Natural killer cell treated with Interleukin-12 subunit alpha and Interleukin-12 subunit beta and Interleukin-15 and Interleukin-18, amount 100 ng/mL, for 72 hours (primary cell): ENCODE measurements at regions not wholly inside any gene's neighbourhood (a gene's known extent, or its start where the extent isn't known, plus 50 kb on each side); places are given as distances from the start of the nearest gene placed in this dataset.
A peak's percentile ranks its signal among the peaks of the same experiment; 100 is the strongest.
"Not testable (repeated sequence)": the region's sequence is repeated elsewhere in the genome, so short reads cannot be mapped to it uniquely, and the experiment has no call there.

Source experiments
- ATAC-seq, 2 donors: fragments of 150-1000 bp; cut with Tn5 transposase in 1 of 2; sonication (Bioruptor Pico), chemical (Tn5 transposase) in 1 of 2; 2 replicates each; pipeline ENCODE4 v1.10.0; 2021
- DNase-seq: peaks from one replicate; pipeline ENCODE4 v3.0.0; 2022; ENCODE audit warnings: low spot score
- H3K27ac Mint-ChIP-seq, 2 donors: 1 replicate in 1 of 2; 2 replicates in 1 of 2; pipeline ENCODE4 v1.8.0; 2022; ENCODE audit warnings: mixed read lengths in 2 of 2, mild to moderate bottlenecking in 1 of 2, moderate library complexity in 1 of 2
- H3K27me3 Mint-ChIP-seq, 2 donors: 1 replicate in 1 of 2; 2 replicates in 1 of 2; pipeline ENCODE4 v1.8.0; 2022; ENCODE audit warnings: mixed read lengths in 2 of 2
- H3K36me3 Mint-ChIP-seq: one replicate; pipeline ENCODE4 v1.8.0; 2022; ENCODE audit warnings: mixed read lengths
- H3K4me1 Mint-ChIP-seq, 2 donors: 1 replicate in 1 of 2; 2 replicates in 1 of 2; pipeline ENCODE4 v1.8.0; 2022; ENCODE audit warnings: low read depth in 2 of 2, mixed read lengths in 2 of 2, mild to moderate bottlenecking in 1 of 2
- H3K4me3 Mint-ChIP-seq: one replicate; pipeline ENCODE4 v1.8.0; 2022; ENCODE audit warnings: mixed read lengths
- H3K9me3 Mint-ChIP-seq: 2 replicates; pipeline ENCODE4 v1.8.0; 2022; ENCODE audit warnings: mixed read lengths

DNA sequence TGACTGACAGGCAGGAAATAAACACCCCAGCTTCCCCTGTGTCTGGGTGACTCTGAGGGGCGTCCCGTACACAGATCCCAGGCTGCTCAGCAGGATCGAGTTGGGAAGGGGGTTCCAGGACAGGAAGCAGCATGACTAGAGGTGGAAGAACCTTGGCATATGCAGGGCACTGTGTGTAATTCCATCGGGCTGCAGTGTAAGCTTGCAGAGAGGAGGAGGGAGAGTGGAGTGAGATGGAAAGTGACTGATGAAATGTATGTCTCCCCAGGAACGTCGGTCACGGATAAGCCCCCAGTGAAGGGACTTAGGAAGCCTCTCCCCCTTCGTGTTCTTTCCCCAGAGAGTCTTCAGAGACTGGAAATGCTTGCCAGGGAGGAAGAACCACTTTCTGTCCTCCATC lies 198.4 kb upstream of the SULF2 start:
- not testable (repeated sequence) for H3K4me1 Mint-ChIP-seq, DNase-seq, H3K36me3 Mint-ChIP-seq, H3K9me3 Mint-ChIP-seq, ATAC-seq, H3K27ac Mint-ChIP-seq, H3K4me3 Mint-ChIP-seq
- peaks cover 15 to 21% of the 10 kb centered on the region in 2 donors for H3K27me3 Mint-ChIP-seq

DNA sequence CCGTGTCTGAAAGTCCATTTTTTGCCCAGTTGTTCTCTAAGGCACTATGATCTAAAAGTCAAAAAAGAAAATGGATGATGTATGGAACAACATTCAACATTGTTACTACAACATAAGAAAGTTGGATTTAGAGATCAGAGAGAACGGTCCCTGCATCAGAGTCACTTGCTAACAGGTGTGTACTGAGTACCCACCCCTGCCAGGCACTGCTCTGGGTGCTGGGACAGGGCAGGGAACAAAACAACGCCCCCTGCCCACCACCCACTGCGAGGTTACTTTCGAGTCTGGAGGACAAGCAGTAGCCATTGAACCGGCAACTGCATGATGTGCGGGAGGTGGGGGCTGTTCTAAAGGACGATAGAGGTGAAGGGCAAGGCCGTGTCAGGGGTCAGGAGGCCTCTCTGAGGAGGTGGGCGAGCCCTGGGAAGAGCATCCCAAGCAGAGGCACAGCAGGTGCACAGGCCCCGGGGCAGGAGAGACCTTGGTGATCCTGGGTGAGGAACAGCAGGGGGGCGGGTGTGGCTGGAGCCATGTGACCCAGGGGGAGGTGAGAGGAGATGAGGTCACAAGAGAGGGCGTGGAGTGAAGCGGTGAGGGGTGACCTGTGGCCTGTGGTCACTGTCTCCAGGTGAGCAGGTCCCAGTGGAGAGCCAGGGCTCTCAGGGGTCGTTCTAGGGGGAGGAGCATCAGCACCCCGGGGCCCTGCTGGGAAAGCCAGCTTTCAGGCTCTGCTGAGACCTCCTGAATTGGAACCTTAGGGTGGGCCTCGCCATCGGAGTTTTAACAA lies 197.5 kb upstream of the SULF2 start:
- no peaks in the 10 kb centered on the region for H3K4me1 Mint-ChIP-seq
- H3K36me3 Mint-ChIP-seq: no peaks in the 10 kb centered on the region
- H3K4me3 Mint-ChIP-seq: no peak overlapping the region
- no peak overlapping the region for H3K27ac Mint-ChIP-seq
- peaks cover 15 to 21% of the 10 kb centered on the region in 2 donors for H3K27me3 Mint-ChIP-seq
- ATAC-seq: no peak
- no peak for DNase-seq
- H3K9me3 Mint-ChIP-seq: no peaks in the 10 kb centered on the region

DNA sequence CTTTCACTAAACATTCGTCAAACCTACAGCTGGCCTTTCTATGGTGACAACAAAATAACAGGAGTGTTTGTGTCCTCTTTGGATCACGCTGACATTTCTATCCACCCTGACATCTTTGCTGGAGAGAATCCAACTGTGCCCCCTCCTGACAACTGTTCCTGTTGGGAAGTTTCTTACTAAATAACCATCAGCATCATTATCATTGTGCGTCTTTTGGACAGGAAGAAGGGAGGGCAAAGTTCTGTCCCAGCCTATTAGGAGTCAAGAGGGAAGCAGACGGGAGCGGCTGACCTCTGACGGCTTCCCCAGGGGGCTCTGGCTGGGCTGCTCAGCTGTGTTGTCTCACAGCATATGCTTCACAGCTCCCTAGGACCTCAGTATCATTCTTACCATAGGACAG lies 195.9 kb upstream of the SULF2 start:
- Mint-ChIP-seq H3K27me3 (peaks cover 17 to 18% of the 10 kb centered on the region in 2 donors), H3K4me3 (no peak overlapping the region), H3K9me3 (no peaks in the 10 kb centered on the region), H3K27ac (no peak overlapping the region), H3K4me1 (no peaks in the 10 kb centered on the region), H3K36me3 (no peaks in the 10 kb centered on the region)
- no peak for ATAC-seq
- DNase-seq: no peak

DNA sequence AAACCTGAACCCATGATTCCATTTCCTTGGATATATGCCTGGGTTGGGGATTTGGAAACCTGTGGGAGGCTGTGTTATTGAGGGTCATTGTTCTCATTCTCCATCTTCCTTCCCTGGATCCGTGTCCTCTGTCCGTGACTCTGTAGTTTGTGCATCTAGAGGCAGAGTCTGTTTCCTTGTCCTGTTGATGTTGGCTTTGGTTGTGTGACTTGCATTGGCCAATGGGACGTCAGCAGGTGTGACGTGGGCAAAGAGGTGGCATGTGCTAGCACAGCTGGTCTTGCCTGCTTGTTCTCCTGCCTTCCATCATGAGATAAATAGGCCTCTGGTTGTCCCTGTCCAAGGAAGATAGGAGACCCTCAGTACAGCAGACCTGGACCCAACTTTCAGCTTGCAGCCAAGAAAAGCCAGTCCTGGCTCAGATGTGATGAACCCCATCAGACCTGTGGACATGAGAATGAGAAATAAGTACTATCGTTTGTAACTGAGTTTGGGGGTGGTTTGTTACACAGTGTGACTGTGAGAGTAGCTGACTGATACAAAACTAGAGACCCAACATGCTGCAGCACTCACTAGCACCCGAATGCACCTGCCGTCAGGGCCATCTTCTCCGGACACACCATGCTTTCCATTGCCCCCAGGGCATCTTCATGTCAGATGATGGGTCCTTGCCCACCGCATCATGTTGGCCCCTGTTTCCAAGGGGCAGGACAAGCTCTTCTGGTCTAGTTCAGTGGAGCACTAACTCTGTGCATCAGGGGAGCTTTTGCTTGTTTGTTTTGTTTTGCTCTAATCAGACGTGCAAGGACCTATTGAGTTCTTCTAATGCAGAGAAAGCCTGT lies 195.3 kb upstream of the SULF2 start:
- H3K4me1 Mint-ChIP-seq: no peaks in the 10 kb centered on the region

DNA sequence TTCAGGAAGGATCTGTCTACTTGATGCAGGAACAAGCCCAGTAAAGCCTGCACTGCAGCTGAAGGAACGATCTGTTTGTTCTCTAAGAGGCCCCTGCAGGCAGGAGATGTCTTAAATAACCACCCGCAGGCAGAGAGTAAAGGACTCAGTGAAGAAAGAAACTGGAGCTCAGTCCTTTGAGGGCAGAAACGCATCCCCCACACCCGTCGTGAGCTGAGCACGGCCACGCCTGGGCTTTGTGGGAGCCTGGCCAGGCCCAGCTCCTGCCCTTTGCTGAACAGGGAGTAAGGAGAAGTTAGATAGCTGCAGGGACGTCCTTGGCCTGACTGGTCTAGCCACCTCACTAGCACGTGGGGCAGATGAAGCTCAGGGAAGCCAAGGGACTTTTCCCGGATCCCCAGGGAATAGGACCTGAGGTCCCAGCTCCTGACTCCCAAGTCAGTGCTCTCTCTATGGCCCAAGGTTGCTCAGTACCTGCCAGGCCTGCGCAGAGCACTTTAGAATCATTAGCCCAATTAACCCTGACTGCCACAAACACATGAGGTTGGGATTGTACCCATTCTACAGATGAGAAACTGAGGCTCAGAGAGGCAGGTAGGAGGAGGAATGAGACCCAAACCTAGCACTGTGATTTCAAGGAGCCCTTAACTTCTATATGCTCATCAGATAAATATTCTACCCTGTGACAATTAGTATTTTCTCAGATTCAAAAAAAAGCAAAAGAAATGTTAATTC lies 194.2 kb upstream of the SULF2 start:
- H3K27me3 Mint-ChIP-seq: peaks cover 13 to 15% of the 10 kb centered on the region in 2 donors
- not testable (repeated sequence) for H3K4me1 Mint-ChIP-seq, H3K4me3 Mint-ChIP-seq, H3K27ac Mint-ChIP-seq, ATAC-seq, DNase-seq, H3K36me3 Mint-ChIP-seq, H3K9me3 Mint-ChIP-seq

More for the DNA sequence above, 195.3 kb upstream of the SULF2 start:
- peaks cover 13% of the 10 kb centered on the region in 2 donors for H3K27me3 Mint-ChIP-seq
- no peaks in the 10 kb centered on the region for H3K9me3 Mint-ChIP-seq
- H3K36me3 Mint-ChIP-seq: no peaks in the 10 kb centered on the region
- no peak overlapping the region for H3K27ac Mint-ChIP-seq
- ATAC-seq: no peak
- no peak overlapping the region for H3K4me3 Mint-ChIP-seq
- no peak for DNase-seq

DNA sequence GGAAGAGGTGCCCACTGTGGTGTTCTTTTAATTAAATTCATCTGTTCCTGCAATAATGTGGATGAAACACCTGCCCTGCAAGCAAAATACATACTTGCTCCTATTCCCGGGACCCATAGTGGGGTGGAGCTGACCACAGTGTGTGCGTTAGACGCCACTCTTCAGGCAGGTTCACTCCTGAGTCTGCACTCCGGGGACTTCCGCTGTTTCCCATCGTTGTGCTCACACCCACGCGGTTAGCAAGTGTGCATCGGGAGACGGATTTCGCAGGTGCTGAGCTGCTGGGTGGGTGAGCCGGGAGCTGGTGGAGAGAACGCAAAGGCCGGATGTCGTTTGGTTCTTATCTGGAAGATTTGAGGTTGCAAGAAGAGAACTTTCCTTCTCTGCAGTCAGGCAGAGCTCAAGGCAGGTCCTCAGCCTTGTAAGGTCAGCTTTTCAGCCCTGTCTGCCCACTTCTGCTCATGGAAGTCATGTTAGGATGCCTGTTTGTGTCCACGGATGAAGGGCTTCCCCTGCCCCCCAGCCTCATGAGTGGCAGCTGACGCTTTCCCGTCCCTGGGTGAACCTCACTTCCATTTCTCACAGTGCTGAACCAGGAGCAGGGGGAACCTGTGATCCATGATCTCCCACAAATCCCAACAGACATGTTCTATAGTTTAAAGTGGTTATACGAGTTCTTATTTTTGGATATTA lies 193.3 kb upstream of the SULF2 start:
- not testable (repeated sequence) for DNase-seq, H3K4me1 Mint-ChIP-seq, H3K4me3 Mint-ChIP-seq, H3K27ac Mint-ChIP-seq, H3K9me3 Mint-ChIP-seq, H3K36me3 Mint-ChIP-seq, ATAC-seq
- peaks cover 13 to 14% of the 10 kb centered on the region in 2 donors for H3K27me3 Mint-ChIP-seq

DNA sequence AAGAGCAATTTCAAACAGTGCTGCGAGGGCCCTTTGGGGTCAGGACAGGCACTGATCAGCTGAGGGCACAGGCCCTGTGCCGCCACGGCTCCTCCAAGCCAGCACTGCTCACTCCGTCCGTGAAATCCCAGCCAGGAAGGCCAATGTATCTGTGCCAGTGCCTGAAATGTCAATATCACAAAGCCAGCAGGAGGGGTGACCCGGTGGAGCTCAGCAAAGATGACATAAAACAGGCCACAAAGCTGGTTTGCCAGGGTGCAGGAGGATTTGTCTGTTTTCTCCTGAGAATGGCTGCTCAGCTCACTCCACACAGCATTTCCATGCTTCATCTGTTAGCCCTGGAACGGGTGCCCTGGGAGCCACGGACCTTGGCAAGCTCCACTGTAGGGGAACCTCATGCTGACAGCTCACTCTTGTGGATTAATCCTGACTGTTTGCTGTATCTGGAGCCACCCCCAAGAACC lies 192.5 kb upstream of the SULF2 start:
- H3K4me3 Mint-ChIP-seq, H3K36me3 Mint-ChIP-seq, H3K4me1 Mint-ChIP-seq, H3K9me3 Mint-ChIP-seq, H3K27ac Mint-ChIP-seq, ATAC-seq, DNase-seq: not testable (repeated sequence)
- H3K27me3 Mint-ChIP-seq: peaks cover 13% of the 10 kb centered on the region in 2 donors

DNA sequence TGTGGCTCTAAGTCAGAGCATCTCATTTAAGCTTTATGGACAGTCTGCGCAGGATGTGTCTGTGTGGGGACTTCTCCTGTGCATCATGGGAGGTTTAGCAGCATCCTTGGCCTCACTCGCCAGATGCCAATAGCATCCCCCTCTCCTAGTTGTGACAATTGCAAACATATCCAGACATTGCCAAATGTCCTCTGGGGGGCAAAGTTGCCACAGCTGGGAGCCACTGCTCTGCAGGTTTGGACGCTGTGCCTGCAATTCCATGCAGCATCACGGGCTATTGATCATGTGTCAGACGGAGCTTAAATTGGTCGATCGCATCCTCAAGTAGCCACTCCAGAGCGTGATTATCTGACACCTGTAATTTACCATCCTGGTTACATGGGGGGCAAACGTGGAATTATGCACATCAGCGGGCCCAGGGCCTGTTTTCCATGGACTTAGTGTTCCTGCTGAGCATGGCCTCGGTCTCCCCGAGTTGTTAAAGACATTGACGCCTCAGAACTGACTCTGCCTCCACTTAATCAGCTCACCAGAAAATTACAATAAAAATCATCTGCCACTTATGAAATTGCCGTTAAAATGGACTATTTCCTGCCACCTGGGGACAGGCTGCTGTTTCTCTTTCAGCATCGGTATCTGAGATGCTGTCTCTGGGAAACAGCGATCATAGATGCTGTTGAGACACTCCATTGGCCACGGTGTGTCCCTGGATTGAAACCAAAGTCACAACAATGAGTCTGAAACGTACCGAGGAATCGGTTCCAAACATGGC lies 191.9 kb upstream of the SULF2 start:
- H3K27ac Mint-ChIP-seq, H3K9me3 Mint-ChIP-seq, ATAC-seq, H3K36me3 Mint-ChIP-seq, H3K4me3 Mint-ChIP-seq, H3K4me1 Mint-ChIP-seq: not testable (repeated sequence)
- H3K27me3 Mint-ChIP-seq: peaks cover 7 to 14% of the 10 kb centered on the region in 2 donors
- peak; percentile 35 for DNase-seq

DNA sequence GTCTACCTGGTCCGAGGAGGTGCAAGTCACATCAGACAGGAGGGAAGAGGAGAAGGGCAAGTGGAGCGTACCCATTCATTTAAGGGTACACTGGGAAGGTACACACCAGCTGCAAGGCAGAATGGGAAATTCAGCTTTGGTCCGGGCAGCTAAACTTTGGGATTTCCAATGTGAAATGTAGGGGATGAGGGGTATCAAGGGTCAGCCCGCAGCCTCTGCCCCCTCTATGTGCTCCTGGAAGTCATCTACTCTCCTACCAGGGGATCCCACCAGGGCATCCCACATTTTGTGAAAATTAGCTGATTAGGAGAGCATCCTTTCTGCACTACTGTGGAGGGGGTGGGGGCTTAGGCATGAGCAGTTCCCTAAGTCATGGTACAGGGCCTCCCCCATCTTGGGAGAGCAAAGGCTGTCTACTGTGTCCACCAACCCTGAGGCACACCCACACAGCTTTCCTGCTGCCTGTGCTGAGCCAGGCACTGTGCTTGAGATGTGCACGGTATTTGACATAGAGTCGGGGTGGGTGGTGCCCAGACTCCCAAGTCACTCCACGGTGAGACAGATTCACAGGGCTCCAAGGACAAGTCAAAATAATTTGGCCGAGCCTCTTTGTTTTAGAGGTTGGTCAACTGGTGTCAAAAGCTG lies 189.1 kb upstream of the SULF2 start:
- Mint-ChIP-seq H3K4me1 (no peaks in the 10 kb centered on the region), H3K27ac (no peak overlapping the region), H3K4me3 (no peak overlapping the region), H3K27me3 (peaks cover 16 to 20% of the 10 kb centered on the region in 2 donors), H3K36me3 (no peaks in the 10 kb centered on the region), H3K9me3 (no peaks in the 10 kb centered on the region)
- ATAC-seq (no peak), DNase-seq (peak; percentile 16)

DNA sequence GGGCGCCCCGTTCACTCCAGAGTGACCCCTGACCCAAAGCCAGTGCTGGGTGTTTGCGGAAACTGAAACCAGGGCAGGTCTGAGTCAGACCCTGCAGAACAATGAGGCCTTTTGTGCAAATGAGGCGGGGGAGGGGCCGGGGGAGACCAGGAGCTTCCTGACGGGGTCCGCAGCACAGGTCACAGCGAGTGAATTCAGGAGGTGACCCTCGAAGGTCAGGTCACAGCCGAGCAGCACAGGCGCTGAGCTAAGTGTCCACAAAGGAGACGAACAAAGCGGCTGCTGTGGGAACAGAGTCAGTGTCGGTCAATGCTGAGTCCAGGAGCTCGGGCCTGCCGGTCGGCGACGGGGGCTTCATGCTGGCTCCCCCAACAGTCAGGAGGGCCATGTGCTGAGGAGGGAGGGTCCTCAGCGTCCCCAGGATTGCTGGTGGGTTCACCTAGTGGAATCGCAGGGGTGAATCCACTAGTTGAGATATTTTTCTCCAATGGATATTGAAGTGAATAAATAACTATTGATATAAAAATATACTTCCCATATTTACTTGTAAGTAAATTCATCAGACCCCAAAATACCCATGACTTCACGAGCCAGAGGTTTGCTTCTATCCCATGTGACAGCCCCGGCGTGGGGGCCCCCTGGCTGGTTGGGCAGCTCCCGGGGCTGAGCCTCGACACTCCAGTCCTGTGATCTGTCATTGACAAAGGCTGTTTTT lies 188.4 kb upstream of the SULF2 start:
- Mint-ChIP-seq H3K4me3 (no peak overlapping the region), H3K36me3 (no peaks in the 10 kb centered on the region)
- ATAC-seq: no peak

DNA sequence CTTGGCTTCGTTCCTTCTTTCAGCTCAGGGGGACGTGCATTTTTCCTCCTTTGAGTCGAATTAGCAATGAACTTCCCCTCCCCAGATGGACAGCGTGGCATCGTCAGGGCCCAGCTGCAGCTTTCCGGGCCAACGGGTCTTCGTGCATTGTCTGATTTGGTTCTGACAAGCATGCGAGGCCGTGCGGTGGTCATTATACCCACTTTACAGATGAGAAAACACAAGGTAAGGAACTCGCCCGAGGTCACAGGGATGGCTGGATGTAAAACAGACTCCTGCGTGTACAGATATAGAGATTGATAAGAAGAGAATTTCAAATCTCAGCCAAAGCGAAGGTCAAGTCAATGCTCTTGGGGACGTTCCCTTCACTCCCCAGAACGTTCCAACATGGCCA lies 187.6 kb upstream of the SULF2 start:
- Mint-ChIP-seq H3K4me3 (no peak overlapping the region), H3K4me1 (no peaks in the 10 kb centered on the region), H3K27me3 (peaks cover 13% of the 10 kb centered on the region in 2 donors), H3K9me3 (no peaks in the 10 kb centered on the region), H3K27ac (no peak overlapping the region), H3K36me3 (no peaks in the 10 kb centered on the region)
- peak; percentile 6 for DNase-seq
- no peak for ATAC-seq

More for the DNA sequence above, 188.4 kb upstream of the SULF2 start:
- Mint-ChIP-seq H3K27ac (no peak overlapping the region), H3K4me1 (no peaks in the 10 kb centered on the region), H3K9me3 (no peaks in the 10 kb centered on the region), H3K27me3 (peaks cover 13 to 14% of the 10 kb centered on the region in 2 donors)
- DNase-seq: peak; percentile 53
